ENCODE measurements at regions not wholly inside any gene's neighbourhood (a gene's known extent, or its start where the extent isn't known, plus 50 kb on each side); places are given as distances from the start of the nearest gene placed in this dataset.

GRCh38 chr12:60616400-60616799 is 1020.6 kb downstream of the SLC16A7 start:
- Histone ChIP-seq H3K27me3 (no peaks in the 10 kb centered on the region), H3K4me1 (ENCODE audit: insufficient read depth) (no peaks in the 10 kb centered on the region), H3K4me3 (no peak overlapping the region), H4K20me1 (ENCODE audit: insufficient read depth, poor library complexity, severe bottlenecking) (no peaks in the 10 kb centered on the region), H3K4me2 (no peak overlapping the region), H3K27ac (no peak overlapping the region), H3K9me3 (ENCODE audit: low read depth) (no peaks in the 10 kb centered on the region), H3K79me2 (no peaks in the 10 kb centered on the region), H3K9me2 (replicated peaks; ENCODE audit: insufficient read depth) (no peaks in the 10 kb centered on the region), H2AFZ (no peak overlapping the region), H3K36me3 (replicated peaks; ENCODE audit: insufficient read depth, low read depth) (no peaks in the 10 kb centered on the region)
- DNase-seq (ENCODE audit: low spot score) = no peak
- TF ChIP-seq EZH2phosphoT487 (IDR thresholded peaks at IDR 0.05; ENCODE audit: low read depth, severe bottlenecking, unreplicated experiment) = no peak
- TF ChIP-seq CTCF (IDR thresholded peaks at IDR 0.05; ENCODE audit: poor library complexity) = no peak
- TF ChIP-seq EZH2 (IDR thresholded peaks at IDR 0.05; ENCODE audit: borderline replicate concordance) = no peak

- H3K4me1 ChIP-seq (ENCODE audit: insufficient read depth) = no peaks in the 10 kb centered on the region
- WGBS (ENCODE audit: low lambda C conversion rate, missing lambda C conversion rate) = 77% methylated on average over 1 of the region's 1 CpG
- H3K79me2 ChIP-seq = no peaks in the 10 kb centered on the region
- no peaks in the 10 kb centered on the region for H3K9me2 ChIP-seq (replicated peaks; ENCODE audit: insufficient read depth)
- H3K9me3 ChIP-seq (ENCODE audit: low read depth) = no peaks in the 10 kb centered on the region
- no peaks in the 10 kb centered on the region for H3K27me3 ChIP-seq
- DNase-seq (ENCODE audit: low spot score) = no peak
- no peak for TF ChIP-seq EZH2phosphoT487 (IDR thresholded peaks at IDR 0.05; ENCODE audit: low read depth, severe bottlenecking, unreplicated experiment)
- no peak for TF ChIP-seq CTCF (IDR thresholded peaks at IDR 0.05; ENCODE audit: poor library complexity)
- no peak for TF ChIP-seq EZH2 (IDR thresholded peaks at IDR 0.05; ENCODE audit: borderline replicate concordance)
- H3K27ac ChIP-seq = no peak overlapping the region
- no peak overlapping the region for H2AFZ ChIP-seq
- H4K20me1 ChIP-seq (ENCODE audit: insufficient read depth, poor library complexity, severe bottlenecking) = no peaks in the 10 kb centered on the region
- no peaks in the 10 kb centered on the region for H3K36me3 ChIP-seq (replicated peaks; ENCODE audit: insufficient read depth, low read depth)
- no peak overlapping the region for H3K4me3 ChIP-seq
- H3K4me2 ChIP-seq = no peak overlapping the region
Measured at GRCh38 chr12:60630796-60631195, 1035.0 kb downstream of the SLC16A7 start.

GRCh38 chr12:60644076-60644475 is 1048.2 kb downstream of the SLC16A7 start:
- DNase-seq (ENCODE audit: low spot score) = no peak
- no peak overlapping the region for H3K4me3 ChIP-seq

More at GRCh38 chr12:60644076-60644475, 1048.2 kb downstream of the SLC16A7 start:
- Histone ChIP-seq H2AFZ (no peak overlapping the region), H3K9me3 (ENCODE audit: low read depth) (no peaks in the 10 kb centered on the region), H3K9me2 (replicated peaks; ENCODE audit: insufficient read depth) (no peaks in the 10 kb centered on the region), H3K4me2 (no peak overlapping the region), H3K27me3 (no peaks in the 10 kb centered on the region), H3K27ac (no peak overlapping the region), H3K4me1 (ENCODE audit: insufficient read depth) (no peaks in the 10 kb centered on the region), H4K20me1 (ENCODE audit: insufficient read depth, poor library complexity, severe bottlenecking) (no peaks in the 10 kb centered on the region), H3K79me2 (no peaks in the 10 kb centered on the region), H3K36me3 (replicated peaks; ENCODE audit: insufficient read depth, low read depth) (no peaks in the 10 kb centered on the region)
- TF ChIP-seq EZH2 (IDR thresholded peaks at IDR 0.05; ENCODE audit: borderline replicate concordance) (no peak), CTCF (IDR thresholded peaks at IDR 0.05; ENCODE audit: poor library complexity) (no peak), EZH2phosphoT487 (IDR thresholded peaks at IDR 0.05; ENCODE audit: low read depth, severe bottlenecking, unreplicated experiment) (no peak)
- WGBS (ENCODE audit: low lambda C conversion rate, missing lambda C conversion rate) = 57% methylated on average over 1 of the region's 1 CpG

Data from hepatocyte (in vitro differentiated cells).